ENCODE measurements at regions not wholly inside any gene's neighbourhood (a gene's known extent, or its start where the extent isn't known, plus 50 kb on each side); places are given as distances from the start of the nearest gene placed in this dataset.
"Not testable (repeated sequence)": the region's sequence is repeated elsewhere in the genome, so short reads cannot be mapped to it uniquely, and the experiment has no call there.

DNA sequence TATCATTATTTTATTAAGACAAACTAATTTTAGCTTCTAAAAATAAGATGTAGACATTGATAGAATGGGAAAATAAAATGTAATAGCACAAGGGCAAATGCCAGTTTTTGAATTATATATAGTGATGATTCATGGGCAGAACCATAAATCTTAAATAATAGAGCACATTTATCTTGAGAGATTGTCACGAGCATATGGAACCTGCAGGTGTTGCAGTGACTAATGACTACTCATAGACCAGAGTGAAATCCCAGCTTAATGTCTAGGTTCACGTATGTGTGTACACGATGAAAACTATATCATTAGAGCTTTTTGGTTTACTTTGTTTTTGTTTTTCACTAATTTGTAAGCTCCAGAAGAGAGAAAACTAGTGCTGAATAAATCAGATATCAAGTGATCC is 150.2 kb upstream of the CACNA2D1 start:
- no peak for DNase-seq
- Histone ChIP-seq H3K27me3 (ENCODE audit: low read depth) (no peaks in the 10 kb centered on the region), H3K4me1 (peaks cover 6% of the 10 kb centered on the region), H3K36me3 (no peaks in the 10 kb centered on the region), H3K27ac (replicated peaks) (no peak overlapping the region), H3K9me3 (replicated peaks) (no peaks in the 10 kb centered on the region), H3K4me3 (no peak overlapping the region)
- intact Hi-C loops (cut with micrococcal nuclease) = no loop called here
- TF ChIP-seq, protein P1, sequence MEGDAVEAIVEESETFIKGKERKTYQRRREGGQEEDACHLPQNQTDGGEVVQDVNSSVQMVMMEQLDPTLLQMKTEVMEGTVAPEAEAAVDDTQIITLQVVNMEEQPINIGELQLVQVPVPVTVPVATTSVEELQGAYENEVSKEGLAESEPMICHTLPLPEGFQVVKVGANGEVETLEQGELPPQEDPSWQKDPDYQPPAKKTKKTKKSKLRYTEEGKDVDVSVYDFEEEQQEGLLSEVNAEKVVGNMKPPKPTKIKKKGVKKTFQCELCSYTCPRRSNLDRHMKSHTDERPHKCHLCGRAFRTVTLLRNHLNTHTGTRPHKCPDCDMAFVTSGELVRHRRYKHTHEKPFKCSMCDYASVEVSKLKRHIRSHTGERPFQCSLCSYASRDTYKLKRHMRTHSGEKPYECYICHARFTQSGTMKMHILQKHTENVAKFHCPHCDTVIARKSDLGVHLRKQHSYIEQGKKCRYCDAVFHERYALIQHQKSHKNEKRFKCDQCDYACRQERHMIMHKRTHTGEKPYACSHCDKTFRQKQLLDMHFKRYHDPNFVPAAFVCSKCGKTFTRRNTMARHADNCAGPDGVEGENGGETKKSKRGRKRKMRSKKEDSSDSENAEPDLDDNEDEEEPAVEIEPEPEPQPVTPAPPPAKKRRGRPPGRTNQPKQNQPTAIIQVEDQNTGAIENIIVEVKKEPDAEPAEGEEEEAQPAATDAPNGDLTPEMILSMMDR (IDR thresholded peaks at IDR 0.05; ENCODE audit: borderline replicate concordance) = no peak

DNA sequence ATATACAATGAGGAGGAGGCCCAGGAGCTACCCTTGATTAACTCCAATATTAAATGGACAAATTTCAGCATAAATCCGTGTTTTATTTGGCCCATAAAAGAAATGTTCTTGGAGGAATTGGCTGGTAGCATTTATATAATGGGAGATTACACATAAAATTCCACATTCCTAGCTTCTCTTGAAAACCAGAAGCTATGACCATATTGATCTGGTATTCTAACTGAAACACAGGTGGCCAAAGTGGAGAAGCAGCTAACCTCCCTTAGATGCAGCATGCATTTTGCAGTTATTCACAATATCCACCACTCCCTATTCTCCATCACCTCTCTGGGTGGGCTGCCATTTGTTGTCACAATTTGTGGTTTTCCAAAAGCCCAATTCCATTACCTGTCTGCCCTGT is 148.8 kb upstream of the CACNA2D1 start:
- no peaks in the 10 kb centered on the region for H3K9me3 ChIP-seq (replicated peaks)
- no peaks in the 10 kb centered on the region for H3K27me3 ChIP-seq (ENCODE audit: low read depth)
- peaks cover 6% of the 10 kb centered on the region for H3K4me1 ChIP-seq
- DNase-seq = no peak
- no peak overlapping the region for H3K27ac ChIP-seq (replicated peaks)
- no peak overlapping the region for H3K4me3 ChIP-seq
- TF ChIP-seq, protein P1 (IDR thresholded peaks at IDR 0.05; ENCODE audit: borderline replicate concordance) = no peak
- no peaks in the 10 kb centered on the region for H3K36me3 ChIP-seq
- intact Hi-C loops (cut with micrococcal nuclease) = no loop called here

GRCh38 chr7:82579047-82579446 is 135.5 kb upstream of the CACNA2D1 start:
- no peaks in the 10 kb centered on the region for H3K36me3 ChIP-seq
- H3K27me3 ChIP-seq (ENCODE audit: low read depth) = no peaks in the 10 kb centered on the region
- no peaks in the 10 kb centered on the region for H3K9me3 ChIP-seq (replicated peaks)
- no peak for DNase-seq
- TF ChIP-seq, protein P1 (IDR thresholded peaks at IDR 0.05; ENCODE audit: borderline replicate concordance) = no peak
- intact Hi-C loops (cut with micrococcal nuclease) = loop anchor here (10.0 kb wide), 1 partner anchor 534 kb away; no protein-coding TSS in a partner anchor
- H3K4me3 ChIP-seq = no peak overlapping the region
- H3K4me1 ChIP-seq = peaks cover 12% of the 10 kb centered on the region
- H3K27ac ChIP-seq (replicated peaks) = no peak overlapping the region

DNA sequence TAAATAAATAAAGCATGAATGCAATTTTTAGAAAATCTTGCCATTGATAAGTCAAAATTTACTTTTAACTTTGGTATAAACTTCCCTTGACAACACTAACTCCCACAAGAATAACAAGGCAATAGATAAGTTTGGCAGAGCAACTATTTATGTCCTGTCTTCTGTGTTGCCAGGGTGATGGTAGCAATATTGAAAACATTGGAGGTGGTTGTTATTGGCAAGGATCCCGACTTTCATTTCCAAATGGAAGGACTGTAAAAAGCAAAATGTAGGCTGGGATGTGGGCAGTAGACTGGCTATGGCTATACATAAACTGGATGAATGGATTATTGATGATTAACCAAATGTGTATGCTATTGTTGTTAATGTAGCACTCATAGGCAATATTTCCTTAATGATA is 134.9 kb upstream of the CACNA2D1 start:
- no peaks in the 10 kb centered on the region for H3K27me3 ChIP-seq (ENCODE audit: low read depth)
- DNase-seq = no peak
- H3K27ac ChIP-seq (replicated peaks) = no peak overlapping the region
- H3K4me1 ChIP-seq = peaks cover 12% of the 10 kb centered on the region
- TF ChIP-seq, protein P1 (IDR thresholded peaks at IDR 0.05; ENCODE audit: borderline replicate concordance) = no peak
- H3K36me3 ChIP-seq = no peaks in the 10 kb centered on the region
- no peak overlapping the region for H3K4me3 ChIP-seq
- intact Hi-C loops (cut with micrococcal nuclease) = loop anchor here (10.0 kb wide), 1 partner anchor 534 kb away; no protein-coding TSS in a partner anchor
- no peaks in the 10 kb centered on the region for H3K9me3 ChIP-seq (replicated peaks)

- DNase-seq = peak; percentile 79
- Histone ChIP-seq H3K27me3 (ENCODE audit: low read depth) (no peaks in the 10 kb centered on the region), H3K4me3 (no peak overlapping the region), H3K27ac (replicated peaks) (no peak overlapping the region), H3K4me1 (peaks cover 7% of the 10 kb centered on the region), H3K9me3 (replicated peaks) (no peaks in the 10 kb centered on the region), H3K36me3 (no peaks in the 10 kb centered on the region)
- TF ChIP-seq, protein P1 (IDR thresholded peaks at IDR 0.05; ENCODE audit: borderline replicate concordance) = peak; percentile 96
- intact Hi-C loops (cut with micrococcal nuclease) = loop anchor here (10.0 kb wide), 1 partner anchor 528 kb away; no protein-coding TSS in a partner anchor
Measured at GRCh38 chr7:82572195-82572880, 128.8 kb upstream of the CACNA2D1 start.

DNA sequence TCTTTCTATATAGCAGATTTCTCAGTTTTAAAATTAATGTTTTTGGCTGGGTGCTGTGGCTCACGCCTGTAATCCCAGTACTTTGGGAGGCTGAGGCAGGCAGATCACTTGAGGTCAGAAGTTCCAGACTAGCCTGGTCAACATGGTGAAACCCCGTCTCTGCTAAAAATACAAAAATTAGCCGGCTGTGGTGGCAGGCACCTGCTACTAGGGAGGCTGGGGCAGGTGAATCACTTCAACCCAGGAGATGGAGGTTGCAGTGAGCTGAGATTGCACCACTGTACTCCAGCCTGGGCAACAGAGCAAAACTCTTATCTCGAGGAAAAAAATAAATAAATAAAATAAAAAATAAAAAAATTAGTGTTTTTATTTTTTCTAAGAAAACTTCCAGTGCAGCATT is 127.5 kb upstream of the CACNA2D1 start:
- not testable (repeated sequence) for DNase-seq

More for the DNA sequence above, 127.5 kb upstream of the CACNA2D1 start:
- not testable (repeated sequence) for H3K27me3 ChIP-seq (ENCODE audit: low read depth); H3K4me3 ChIP-seq; H3K36me3 ChIP-seq; H3K9me3 ChIP-seq (replicated peaks); H3K27ac ChIP-seq (replicated peaks)
- intact Hi-C loops (cut with micrococcal nuclease) = loop anchor here (10.0 kb wide), 1 partner anchor 526 kb away; no protein-coding TSS in a partner anchor
- H3K4me1 ChIP-seq = peaks cover 17% of the 10 kb centered on the region
